C4-2B (cell line): ENCODE measurements at regions not wholly inside any gene's neighbourhood (a gene's known extent, or its start where the extent isn't known, plus 50 kb on each side); places are given as distances from the start of the nearest gene placed in this dataset.

Experiments
- H3K27ac ChIP-seq: fragments of 450-650 bp; 2 replicates; pipeline ENCODE4 v1.5.1; 2017
- CTCF ChIP-seq: fragments of 450-650 bp; conservative IDR thresholded peaks from 2 replicates; pipeline ENCODE4 v1.5.1; 2017; ENCODE audit warnings: mild to moderate bottlenecking
- ZFX ChIP-seq: fragments of 450-650 bp; IDR thresholded peaks from 2 replicates; pipeline ENCODE4 v1.6.1; 2017

- TF ChIP-seq ZFX (no peak), CTCF (no peak; the same call in 1 of the 2 replicates)
- peak overlapping the region; percentile 15; the same call in 1 of the 2 replicates for H3K27ac ChIP-seq
Observed at GRCh38 chr12:105561546-105562198, 231.2 kb downstream of the C12orf75 start.

- TF ChIP-seq ZFX (no peak), CTCF (no peak)
- peak overlapping the region; percentile 15; the same call in 1 of the 2 replicates for H3K27ac ChIP-seq
Observed at GRCh38 chr12:105562199-105562971, 231.9 kb downstream of the C12orf75 start.

GRCh38 chr12:105567061-105567460, 236.6 kb downstream of the C12orf75 start:
- no peak overlapping the region for H3K27ac ChIP-seq
- TF ChIP-seq CTCF (no peak), ZFX (no peak)

- H3K27ac ChIP-seq, result no peak overlapping the region
- TF ChIP-seq ZFX (no peak), CTCF (no peak)
Observed at GRCh38 chr12:105569886-105570285, 239.4 kb downstream of the C12orf75 start.

GRCh38 chr12:105570944-105571343, 240.5 kb downstream of the C12orf75 start:
- H3K27ac ChIP-seq, result no peak overlapping the region
- TF ChIP-seq ZFX (no peak), CTCF (no peak)

- no peak for TF ChIP-seq ZFX
- no peak for TF ChIP-seq CTCF
- no peak overlapping the region for H3K27ac ChIP-seq
Observed at GRCh38 chr12:105573574-105573973, 243.1 kb downstream of the C12orf75 start.

- TF ChIP-seq CTCF, result no peak
- TF ChIP-seq ZFX, result no peak
- H3K27ac ChIP-seq, result no peak overlapping the region
Observed at GRCh38 chr12:105574056-105574715, 243.7 kb downstream of the C12orf75 start.
